Osteocyte (in vitro differentiated cells): ENCODE measurements at regions not wholly inside any gene's neighbourhood (a gene's known extent, or its start where the extent isn't known, plus 50 kb on each side); places are given as distances from the start of the nearest gene placed in this dataset.
"Not testable (repeated sequence)": the region's sequence is repeated elsewhere in the genome, so short reads cannot be mapped to it uniquely, and the experiment has no call there.

ENCODE experiments used
- DNase-seq: peaks from one replicate; pipeline ENCODE4 v3.0.0; 2021; ENCODE audit warnings: mixed read lengths; ENCODE audit not compliant: unreplicated experiment; ENCODE audit errors: extremely low spot score
- H3K27ac Mint-ChIP-seq: one replicate; pipeline ENCODE4 v1.8.0; 2021; ENCODE audit warnings: mild to moderate bottlenecking, mixed read lengths; ENCODE audit not compliant: unreplicated experiment
- H3K27me3 Mint-ChIP-seq: one replicate; pipeline ENCODE4 v1.8.0; 2021; ENCODE audit warnings: mixed read lengths; ENCODE audit not compliant: unreplicated experiment
- H3K36me3 Mint-ChIP-seq: one replicate; pipeline ENCODE4 v1.8.0; 2021; ENCODE audit warnings: mixed read lengths; ENCODE audit not compliant: unreplicated experiment
- H3K4me1 Mint-ChIP-seq: one replicate; pipeline ENCODE4 v1.8.0; 2021; ENCODE audit warnings: mixed read lengths; ENCODE audit not compliant: unreplicated experiment
- H3K4me3 Mint-ChIP-seq: one replicate; pipeline ENCODE4 v1.8.0; 2021; ENCODE audit warnings: mild to moderate bottlenecking, moderate library complexity, mixed read lengths; ENCODE audit not compliant: unreplicated experiment
- H3K9me3 Mint-ChIP-seq: one replicate; pipeline ENCODE4 v1.8.0; 2021; ENCODE audit warnings: mixed read lengths; ENCODE audit not compliant: unreplicated experiment
- TF ChIP-seq, protein P1 (sequence below): fragments of 200-600 bp; sonication (generic); IDR thresholded peaks from 2 replicates; pipeline ENCODE4 v1.5.0; 2021; ENCODE audit warnings: antibody characterized with exemption, mild to moderate bottlenecking, moderate library complexity

DNA sequence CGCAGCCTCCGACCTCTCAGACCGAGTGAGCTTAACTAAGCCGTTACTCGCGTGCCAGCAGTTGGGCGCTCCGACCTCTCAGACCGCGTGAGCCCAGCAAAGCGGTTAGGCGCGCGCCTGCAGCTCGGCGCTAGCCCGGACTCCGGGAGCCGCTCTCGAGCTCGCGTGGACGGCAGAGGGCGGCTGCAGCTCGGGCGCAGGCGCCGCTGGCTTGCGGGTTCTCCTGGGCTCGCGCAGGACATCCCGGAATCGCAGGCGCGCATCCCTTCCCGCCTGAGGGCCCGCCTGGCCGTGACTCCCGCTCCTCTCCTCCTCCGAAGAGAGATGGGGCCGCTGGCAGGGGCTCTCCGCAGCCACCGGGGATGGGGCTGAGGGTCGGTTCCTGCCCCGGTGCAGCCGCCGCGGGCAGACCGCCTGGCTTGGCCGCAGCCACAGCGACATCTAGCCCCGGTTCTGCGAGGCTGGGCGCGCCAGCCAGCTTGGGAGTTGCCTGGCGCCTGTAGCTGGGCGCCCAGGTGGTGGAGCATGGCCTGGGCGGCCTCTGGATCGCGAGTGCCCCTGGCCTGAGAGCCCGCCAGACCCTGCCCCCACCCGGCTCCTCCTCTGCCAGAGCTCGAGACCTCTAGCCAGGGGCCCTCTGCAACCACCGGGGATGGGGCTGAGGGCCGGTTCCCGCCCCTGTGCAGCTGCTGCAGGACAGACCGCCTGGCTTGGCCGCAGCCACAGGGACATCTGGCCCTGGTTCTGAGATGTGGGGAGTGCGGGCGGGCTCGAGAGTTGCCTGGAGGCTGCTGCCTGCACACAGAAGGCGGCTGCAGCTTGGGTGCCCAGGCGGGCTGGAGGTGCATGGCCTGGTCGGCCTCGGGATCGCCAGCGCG, 85.7 kb upstream of the CCDC180 start:
- H3K4me3 Mint-ChIP-seq = peak overlapping the region; percentile 78
- peak; percentile 94 for DNase-seq
- TF ChIP-seq, protein P1, sequence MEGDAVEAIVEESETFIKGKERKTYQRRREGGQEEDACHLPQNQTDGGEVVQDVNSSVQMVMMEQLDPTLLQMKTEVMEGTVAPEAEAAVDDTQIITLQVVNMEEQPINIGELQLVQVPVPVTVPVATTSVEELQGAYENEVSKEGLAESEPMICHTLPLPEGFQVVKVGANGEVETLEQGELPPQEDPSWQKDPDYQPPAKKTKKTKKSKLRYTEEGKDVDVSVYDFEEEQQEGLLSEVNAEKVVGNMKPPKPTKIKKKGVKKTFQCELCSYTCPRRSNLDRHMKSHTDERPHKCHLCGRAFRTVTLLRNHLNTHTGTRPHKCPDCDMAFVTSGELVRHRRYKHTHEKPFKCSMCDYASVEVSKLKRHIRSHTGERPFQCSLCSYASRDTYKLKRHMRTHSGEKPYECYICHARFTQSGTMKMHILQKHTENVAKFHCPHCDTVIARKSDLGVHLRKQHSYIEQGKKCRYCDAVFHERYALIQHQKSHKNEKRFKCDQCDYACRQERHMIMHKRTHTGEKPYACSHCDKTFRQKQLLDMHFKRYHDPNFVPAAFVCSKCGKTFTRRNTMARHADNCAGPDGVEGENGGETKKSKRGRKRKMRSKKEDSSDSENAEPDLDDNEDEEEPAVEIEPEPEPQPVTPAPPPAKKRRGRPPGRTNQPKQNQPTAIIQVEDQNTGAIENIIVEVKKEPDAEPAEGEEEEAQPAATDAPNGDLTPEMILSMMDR = peak; percentile 45
- not testable (repeated sequence) for H3K9me3 Mint-ChIP-seq, H3K4me1 Mint-ChIP-seq, H3K36me3 Mint-ChIP-seq
- peak overlapping the region; percentile 24 for H3K27ac Mint-ChIP-seq
- H3K27me3 Mint-ChIP-seq = peaks cover 68% of the 10 kb centered on the region

DNA sequence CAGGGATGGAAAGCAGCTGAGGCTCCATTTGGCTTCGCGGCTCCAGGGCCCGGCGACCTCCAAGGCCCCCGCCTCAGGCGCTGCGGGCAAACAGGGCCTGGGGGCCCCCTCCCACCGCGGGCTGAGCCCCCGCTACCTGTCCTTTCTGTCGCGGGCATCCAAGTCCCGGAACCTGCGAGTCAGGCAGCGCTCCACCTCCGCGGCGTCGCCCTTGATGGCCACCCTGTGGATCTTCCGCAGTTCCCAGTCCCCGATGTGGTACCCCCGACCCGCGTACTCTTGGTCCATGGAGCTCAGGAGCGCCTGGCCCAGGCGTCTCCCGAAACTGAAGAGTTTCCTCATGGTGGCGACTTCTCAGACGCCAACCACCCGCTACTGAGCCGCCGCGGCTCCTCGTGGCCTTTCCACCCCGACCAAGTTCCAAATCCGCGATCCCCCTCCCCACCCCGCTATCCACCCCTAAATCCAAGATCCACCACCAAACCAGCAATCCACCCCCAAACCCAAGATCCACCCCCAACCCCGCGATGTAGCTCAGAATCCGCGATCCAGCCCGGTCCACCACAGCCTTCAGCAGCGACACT, 86.5 kb upstream of the CCDC180 start:
- Mint-ChIP-seq H3K9me3 (no peaks in the 10 kb centered on the region), H3K27ac (peak overlapping the region; percentile 24), H3K36me3 (no peaks in the 10 kb centered on the region), H3K27me3 (peaks cover 72% of the 10 kb centered on the region), H3K4me3 (peak overlapping the region; percentile 78), H3K4me1 (peaks cover 6% of the 10 kb centered on the region)
- TF ChIP-seq, protein P1 = no peak
- DNase-seq = no peak

DNA sequence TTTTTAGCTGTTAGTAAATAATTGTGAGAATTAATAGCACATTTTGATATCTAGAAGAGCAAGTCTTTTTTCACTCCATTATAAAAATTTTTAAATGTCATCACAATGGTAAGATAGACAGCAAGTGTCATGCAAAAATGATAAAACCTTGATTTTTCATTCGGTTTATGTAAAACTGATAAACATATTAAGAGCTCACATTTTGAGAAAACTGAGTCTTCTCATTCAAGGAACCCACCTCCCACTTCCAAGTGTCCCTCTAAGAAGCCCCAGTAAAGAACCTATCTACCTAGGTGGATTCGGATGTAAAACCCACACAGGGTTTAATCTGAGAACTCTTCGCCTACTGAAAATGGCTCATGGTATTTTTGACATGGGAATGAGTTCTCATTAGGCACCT, 87.1 kb upstream of the CCDC180 start:
- H3K36me3 Mint-ChIP-seq, H3K27ac Mint-ChIP-seq, H3K9me3 Mint-ChIP-seq, H3K4me3 Mint-ChIP-seq, DNase-seq, H3K4me1 Mint-ChIP-seq: not testable (repeated sequence)
- peaks cover 72% of the 10 kb centered on the region for H3K27me3 Mint-ChIP-seq

DNA sequence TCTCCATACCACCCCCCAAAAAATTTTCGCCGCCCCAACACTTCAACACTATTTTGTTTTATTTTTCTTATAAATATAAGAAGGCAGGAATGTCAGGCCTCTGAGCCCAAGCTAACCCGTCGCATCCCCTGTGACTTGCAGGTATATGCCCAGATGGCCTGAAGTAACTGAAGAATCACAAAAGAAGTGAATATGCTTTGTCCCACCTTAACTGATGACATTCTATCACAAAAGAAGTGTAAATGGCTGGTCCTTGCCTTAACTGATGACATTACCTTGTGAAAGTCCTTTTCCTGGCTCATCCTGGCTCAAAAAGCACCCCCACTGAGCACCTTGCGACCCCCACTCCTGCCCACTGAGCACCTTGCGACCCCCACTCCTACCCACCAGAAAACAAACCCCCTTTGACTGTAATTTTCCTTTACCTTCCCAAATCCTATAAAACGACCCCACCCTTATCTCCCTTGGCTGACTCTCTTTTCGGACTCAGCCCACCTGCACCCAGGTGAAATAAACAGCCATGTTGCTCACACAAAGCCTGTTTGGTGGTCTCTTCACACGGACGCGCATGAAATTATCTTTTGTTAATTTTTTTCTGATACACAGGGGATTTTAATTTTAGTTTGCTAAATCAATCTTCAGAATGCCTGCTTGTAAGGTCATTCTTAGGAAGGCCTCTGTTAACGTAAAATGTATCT, 87.9 kb upstream of the CCDC180 start:
- not testable (repeated sequence) for H3K4me3 Mint-ChIP-seq, H3K9me3 Mint-ChIP-seq, H3K4me1 Mint-ChIP-seq, DNase-seq, H3K27ac Mint-ChIP-seq, H3K36me3 Mint-ChIP-seq
- peaks cover 75% of the 10 kb centered on the region for H3K27me3 Mint-ChIP-seq

DNA sequence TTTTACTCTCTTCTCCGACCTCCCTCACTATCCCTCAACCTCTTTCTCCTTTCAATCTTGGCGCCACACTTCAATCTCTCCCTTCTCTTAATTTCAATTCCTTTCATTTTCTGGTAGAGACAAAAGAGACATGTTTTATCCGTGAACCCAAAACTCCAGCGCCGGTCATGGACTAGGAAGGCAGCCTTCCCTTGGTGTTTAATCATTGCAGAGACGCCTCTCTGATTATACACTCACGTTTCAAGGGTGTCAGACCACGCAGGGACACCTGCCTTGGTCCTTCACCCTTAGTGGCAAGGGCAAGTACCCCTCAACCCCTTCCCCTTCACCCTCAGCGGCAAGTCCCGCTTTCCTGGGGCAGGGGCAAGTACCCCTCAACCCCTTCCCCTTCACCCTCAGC, 92.3 kb upstream of the CCDC180 start:
- H3K9me3 Mint-ChIP-seq, H3K27ac Mint-ChIP-seq, H3K4me3 Mint-ChIP-seq, H3K4me1 Mint-ChIP-seq, DNase-seq, H3K36me3 Mint-ChIP-seq: not testable (repeated sequence)
- peaks cover 62% of the 10 kb centered on the region for H3K27me3 Mint-ChIP-seq

DNA sequence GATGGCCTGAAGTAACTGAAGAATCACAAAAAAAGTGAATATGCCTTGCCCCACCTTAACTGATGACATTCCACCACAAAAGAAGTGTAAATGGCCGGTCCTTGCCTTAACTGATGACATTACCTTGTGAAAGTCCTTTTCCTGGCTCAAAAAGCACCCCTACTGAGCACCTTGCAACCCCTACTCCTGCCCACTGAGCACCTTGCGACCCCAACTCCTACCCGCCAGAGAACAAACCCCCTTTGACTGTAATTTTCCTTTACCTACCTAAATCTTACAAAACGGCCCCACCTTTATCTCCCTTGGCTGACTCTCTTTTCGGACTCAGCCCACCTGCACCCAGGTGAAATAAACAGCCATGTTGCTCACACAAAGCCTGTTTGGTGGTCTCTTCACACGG, 92.9 kb upstream of the CCDC180 start:
- H3K9me3 Mint-ChIP-seq, H3K27ac Mint-ChIP-seq, H3K36me3 Mint-ChIP-seq, DNase-seq, H3K4me3 Mint-ChIP-seq, H3K4me1 Mint-ChIP-seq: not testable (repeated sequence)
- H3K27me3 Mint-ChIP-seq = peaks cover 56% of the 10 kb centered on the region

DNA sequence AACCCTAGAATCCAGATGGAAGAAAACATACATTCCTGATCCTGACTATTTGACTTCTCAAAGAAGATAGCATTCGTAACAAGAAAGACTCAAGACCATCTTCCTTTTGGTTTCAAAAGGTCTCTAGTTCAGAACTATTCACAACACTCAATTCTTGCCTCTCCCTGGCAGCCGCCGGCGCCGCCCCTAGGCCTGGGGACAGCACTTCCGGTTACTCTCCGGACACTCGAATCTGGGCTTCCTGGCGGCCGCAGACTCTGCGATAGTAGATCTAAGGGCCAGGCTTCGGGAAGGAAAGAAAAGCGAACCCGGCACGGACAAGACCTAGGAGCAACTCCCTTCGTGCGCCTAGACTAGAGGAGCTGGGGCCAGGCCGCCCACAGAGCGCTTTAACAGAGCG, 107.8 kb upstream of the CCDC180 start:
- not testable (repeated sequence) for H3K4me1 Mint-ChIP-seq

DNA sequence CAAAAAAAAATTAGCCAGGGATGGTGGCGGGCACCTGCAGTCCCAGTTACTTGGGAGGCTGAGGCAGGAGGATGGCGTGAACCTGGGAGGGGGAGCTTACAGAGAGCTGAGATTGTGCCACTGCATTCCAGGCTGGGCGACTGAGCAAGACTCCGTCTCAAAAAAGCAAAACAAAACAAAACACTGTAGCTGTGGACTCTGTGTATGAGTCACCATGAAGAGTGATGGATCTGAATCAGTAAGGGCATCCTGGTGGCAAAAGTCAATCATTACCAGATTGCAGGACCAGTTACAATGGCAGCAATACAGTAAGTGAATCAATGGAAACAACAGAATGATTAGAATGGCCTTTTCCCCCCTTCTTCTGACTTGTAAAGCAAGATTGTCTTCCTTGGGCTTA, 113.7 kb upstream of the CCDC180 start:
- H3K9me3 Mint-ChIP-seq, H3K27me3 Mint-ChIP-seq, H3K4me1 Mint-ChIP-seq, H3K36me3 Mint-ChIP-seq, H3K4me3 Mint-ChIP-seq, DNase-seq, H3K27ac Mint-ChIP-seq: not testable (repeated sequence)

More for the DNA sequence above, 107.8 kb upstream of the CCDC180 start:
- not testable (repeated sequence) for H3K27me3 Mint-ChIP-seq, H3K36me3 Mint-ChIP-seq, H3K4me3 Mint-ChIP-seq, DNase-seq, H3K27ac Mint-ChIP-seq
- peaks cover 10% of the 10 kb centered on the region for H3K9me3 Mint-ChIP-seq
